GM18870 (cell line): ENCODE measurements at regions not wholly inside any gene's neighbourhood (a gene's known extent, or its start where the extent isn't known, plus 50 kb on each side); places are given as distances from the start of the nearest gene placed in this dataset.

ENCODE experiments used
- ATAC-seq: cut with Tn5 transposase; IDR thresholded peaks from one replicate; pipeline ENCODE4 v1.9.1; 2021; ENCODE audit warnings: moderate library complexity; ENCODE audit not compliant: unreplicated experiment

GRCh38 chr3:194801461-194802432, 116.1 kb downstream of the FAM43A start:
- no peak for ATAC-seq

GRCh38 chr3:194804796-194805195, 119.1 kb downstream of the FAM43A start:
- no peak for ATAC-seq

GRCh38 chr3:194805546-194805945, 119.9 kb downstream of the FAM43A start:
- ATAC-seq = no peak

GRCh38 chr3:194806991-194807630, 121.4 kb downstream of the FAM43A start:
- ATAC-seq = no peak

- no peak for ATAC-seq
Measured at GRCh38 chr3:194808640-194809097, 123.0 kb downstream of the FAM43A start.

GRCh38 chr3:194809382-194809781, 123.7 kb downstream of the FAM43A start:
- ATAC-seq = no peak

- no peak for ATAC-seq
Measured at GRCh38 chr3:194810076-194810475, 124.4 kb downstream of the FAM43A start.

GRCh38 chr3:194811118-194811517, 125.4 kb downstream of the FAM43A start:
- ATAC-seq = no peak

GRCh38 chr3:194812176-194812575, 126.5 kb downstream of the FAM43A start:
- no peak for ATAC-seq

- ATAC-seq = no peak
Measured at GRCh38 chr3:194814878-194815357, 129.2 kb downstream of the FAM43A start.

GRCh38 chr3:194816748-194817591, 131.3 kb downstream of the FAM43A start:
- ATAC-seq = no peak

GRCh38 chr3:194817592-194817930, 131.9 kb downstream of the FAM43A start:
- ATAC-seq = no peak

- no peak for ATAC-seq
Measured at GRCh38 chr3:194817936-194818335, 132.3 kb downstream of the FAM43A start.

- no peak for ATAC-seq
Measured at GRCh38 chr3:194824100-194824499, 138.4 kb downstream of the FAM43A start.

GRCh38 chr3:194824701-194825111, 139.0 kb downstream of the FAM43A start:
- no peak for ATAC-seq

- no peak for ATAC-seq
Measured at GRCh38 chr3:194826594-194826993, 140.9 kb downstream of the FAM43A start.

GRCh38 chr3:194827486-194827885, 141.8 kb downstream of the FAM43A start:
- no peak for ATAC-seq

GRCh38 chr3:194828116-194828515, 142.4 kb downstream of the FAM43A start:
- ATAC-seq = no peak

- no peak for ATAC-seq
Measured at GRCh38 chr3:194828926-194829325, 143.2 kb downstream of the FAM43A start.

- no peak for ATAC-seq
Measured at GRCh38 chr3:194830401-194830800, 144.7 kb downstream of the FAM43A start.

- no peak for ATAC-seq
Measured at GRCh38 chr3:194830978-194831377, 145.3 kb downstream of the FAM43A start.
